GM13977 (cell line): ENCODE measurements at regions not wholly inside any gene's neighbourhood (a gene's known extent, or its start where the extent isn't known, plus 50 kb on each side); places are given as distances from the start of the nearest gene placed in this dataset.
"Not testable (repeated sequence)": the region's sequence is repeated elsewhere in the genome, so short reads cannot be mapped to it uniquely, and the experiment has no call there.

Source experiments
- DNase-seq: peaks from one replicate; pipeline ENCODE4 v3.0.0; 2012; ENCODE audit warnings: low spot score
- in situ Hi-C: fragments of 300-500 bp; cut with MboI; formaldehyde crosslinking; loops from one replicate; pipeline ENCODE4 v1.12.0; 2022; ENCODE audit warnings: low sequenced_read_pairs, low pct_unique_long_range_greater_than_20kb, mixed read lengths, inconsistent platforms; ENCODE audit not compliant: unreplicated experiment
- TF ChIP-seq, protein P1 (sequence below): IDR thresholded peaks from 2 replicates; pipeline ENCODE4 v1.5.1; 2012; ENCODE audit warnings: mild to moderate bottlenecking, control low read depth; ENCODE audit not compliant: insufficient read depth; ENCODE audit errors: extremely low read depth, missing control alignments

DNA sequence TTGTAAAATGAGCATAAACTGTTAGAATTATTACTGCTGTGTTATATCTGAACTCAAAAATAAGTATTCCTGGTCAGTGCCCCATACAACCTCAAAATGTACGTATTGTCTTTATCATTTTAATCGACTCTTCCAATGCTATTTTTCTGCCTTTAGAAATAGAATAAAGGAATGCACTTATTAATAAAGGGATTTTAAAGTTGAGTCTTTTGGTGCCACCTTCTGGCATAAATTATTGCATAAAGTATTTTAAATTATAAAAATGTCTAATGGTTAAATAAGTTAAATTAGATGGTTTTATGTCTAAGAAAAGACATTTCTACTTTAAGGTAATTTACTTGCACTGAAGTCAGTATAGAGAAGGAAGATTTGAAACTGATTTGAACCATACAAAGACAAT lies 424.0 kb upstream of the NDST4 start:
- TF ChIP-seq, protein P1, sequence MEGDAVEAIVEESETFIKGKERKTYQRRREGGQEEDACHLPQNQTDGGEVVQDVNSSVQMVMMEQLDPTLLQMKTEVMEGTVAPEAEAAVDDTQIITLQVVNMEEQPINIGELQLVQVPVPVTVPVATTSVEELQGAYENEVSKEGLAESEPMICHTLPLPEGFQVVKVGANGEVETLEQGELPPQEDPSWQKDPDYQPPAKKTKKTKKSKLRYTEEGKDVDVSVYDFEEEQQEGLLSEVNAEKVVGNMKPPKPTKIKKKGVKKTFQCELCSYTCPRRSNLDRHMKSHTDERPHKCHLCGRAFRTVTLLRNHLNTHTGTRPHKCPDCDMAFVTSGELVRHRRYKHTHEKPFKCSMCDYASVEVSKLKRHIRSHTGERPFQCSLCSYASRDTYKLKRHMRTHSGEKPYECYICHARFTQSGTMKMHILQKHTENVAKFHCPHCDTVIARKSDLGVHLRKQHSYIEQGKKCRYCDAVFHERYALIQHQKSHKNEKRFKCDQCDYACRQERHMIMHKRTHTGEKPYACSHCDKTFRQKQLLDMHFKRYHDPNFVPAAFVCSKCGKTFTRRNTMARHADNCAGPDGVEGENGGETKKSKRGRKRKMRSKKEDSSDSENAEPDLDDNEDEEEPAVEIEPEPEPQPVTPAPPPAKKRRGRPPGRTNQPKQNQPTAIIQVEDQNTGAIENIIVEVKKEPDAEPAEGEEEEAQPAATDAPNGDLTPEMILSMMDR, result no peak
- DNase-seq, result no peak
- in situ Hi-C loops, result loop anchor here (25.0 kb wide), 1 partner anchor 300 kb away; no protein-coding TSS in a partner anchor

DNA sequence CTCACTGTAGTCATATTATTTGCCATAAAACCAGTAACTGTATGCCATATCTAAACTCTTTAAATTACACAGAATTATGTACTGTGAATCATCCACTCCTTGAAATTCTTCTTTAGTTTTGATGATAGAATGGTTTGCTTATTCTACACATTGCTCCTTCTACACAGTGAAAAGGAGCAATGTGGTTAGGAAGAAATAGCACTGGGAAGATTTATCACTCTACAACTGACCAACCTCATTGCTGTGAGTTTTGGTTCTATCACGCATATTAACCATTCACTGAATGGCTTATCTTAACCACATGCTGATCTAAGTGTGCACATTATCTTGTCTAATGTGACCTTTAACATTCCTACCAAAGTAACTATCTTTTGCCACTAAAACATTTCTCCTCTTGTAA lies 415.7 kb upstream of the NDST4 start:
- in situ Hi-C loops, result loop anchor here (25.0 kb wide), 1 partner anchor 292 kb away; no protein-coding TSS in a partner anchor
- no peak for DNase-seq
- TF ChIP-seq, protein P1, result no peak

DNA sequence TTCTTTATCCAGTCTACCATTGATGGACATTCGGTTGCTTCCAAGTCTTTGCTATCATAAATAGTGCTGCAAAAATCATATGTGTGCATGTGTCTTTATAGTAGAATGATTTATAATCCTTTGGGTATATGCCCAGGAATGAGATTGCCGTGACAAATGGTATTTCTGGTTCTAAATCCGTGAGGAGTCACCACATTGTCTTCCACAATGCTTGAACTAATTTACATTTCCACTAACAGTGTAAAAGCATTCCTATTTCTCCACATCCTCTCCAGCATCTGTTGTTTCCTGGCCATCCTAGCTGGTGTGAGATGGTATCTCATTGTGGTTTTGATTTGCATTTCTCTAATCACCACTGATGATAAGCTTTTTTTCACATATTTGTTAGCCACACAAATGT lies 406.1 kb upstream of the NDST4 start:
- DNase-seq, in situ Hi-C loops: not testable (repeated sequence)

DNA sequence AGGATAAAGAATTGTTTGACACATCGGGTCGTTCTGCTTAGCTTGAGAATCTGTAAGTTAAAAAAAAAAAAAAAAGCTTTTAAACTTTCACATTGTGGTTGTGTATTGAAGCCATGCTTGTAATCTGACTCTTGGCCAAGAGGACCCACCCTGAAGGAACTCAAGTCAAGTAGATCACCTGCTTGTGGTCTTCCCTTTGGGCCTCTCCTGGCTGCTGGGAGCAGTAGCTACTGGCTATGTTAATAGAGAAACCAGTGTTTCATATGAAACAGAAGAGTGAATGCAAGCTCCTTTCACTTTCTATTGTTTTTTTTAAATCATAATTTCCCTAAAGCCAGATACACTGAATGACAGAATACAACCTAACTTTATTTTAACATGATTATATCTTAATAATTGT lies 402.4 kb upstream of the NDST4 start:
- peak; percentile 10 for DNase-seq

DNA sequence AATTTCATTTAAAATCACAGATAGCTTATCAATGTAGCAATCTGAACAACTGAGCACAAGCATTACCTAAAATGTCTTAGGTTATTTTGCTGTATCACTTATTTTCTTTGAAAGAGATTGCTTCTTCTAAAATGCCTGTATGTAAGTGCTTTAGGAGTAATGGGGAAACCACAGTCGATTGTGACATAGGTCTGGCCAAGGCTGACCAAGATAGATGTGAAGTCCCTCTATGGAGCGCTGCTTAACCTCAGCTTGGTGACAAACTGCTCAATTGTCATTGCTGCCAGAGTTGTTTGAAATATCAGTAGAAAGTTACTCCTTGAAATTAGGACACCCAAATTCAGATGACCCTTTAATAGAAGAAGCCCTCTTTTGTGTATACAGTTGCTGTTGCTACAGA lies 401.9 kb upstream of the NDST4 start:
- in situ Hi-C loops, result no loop called here
- no peak for DNase-seq
- TF ChIP-seq, protein P1, result no peak

More for the DNA sequence above, 402.4 kb upstream of the NDST4 start:
- in situ Hi-C loops, result no loop called here
- TF ChIP-seq, protein P1, result no peak

DNA sequence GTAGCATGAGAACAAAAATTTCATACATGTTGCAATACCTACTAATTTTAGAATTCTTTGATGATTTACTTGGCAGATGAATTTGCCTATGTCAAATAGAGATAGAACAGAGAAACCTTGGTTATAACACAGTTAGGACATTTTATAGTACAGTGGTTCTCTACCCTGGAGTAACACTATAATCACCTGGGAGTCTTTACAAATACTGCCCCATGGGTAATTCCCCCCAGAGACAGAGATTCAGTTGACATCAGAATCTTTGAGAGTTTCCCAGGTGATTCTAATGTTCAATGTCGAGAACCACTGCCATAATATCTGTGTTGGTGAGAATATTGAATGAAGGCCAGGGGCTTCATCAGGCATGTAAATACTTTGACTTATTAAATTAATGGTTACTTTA lies 401.3 kb upstream of the NDST4 start:
- in situ Hi-C loops, result no loop called here
- DNase-seq, result peak; percentile 2
- TF ChIP-seq, protein P1, result no peak

DNA sequence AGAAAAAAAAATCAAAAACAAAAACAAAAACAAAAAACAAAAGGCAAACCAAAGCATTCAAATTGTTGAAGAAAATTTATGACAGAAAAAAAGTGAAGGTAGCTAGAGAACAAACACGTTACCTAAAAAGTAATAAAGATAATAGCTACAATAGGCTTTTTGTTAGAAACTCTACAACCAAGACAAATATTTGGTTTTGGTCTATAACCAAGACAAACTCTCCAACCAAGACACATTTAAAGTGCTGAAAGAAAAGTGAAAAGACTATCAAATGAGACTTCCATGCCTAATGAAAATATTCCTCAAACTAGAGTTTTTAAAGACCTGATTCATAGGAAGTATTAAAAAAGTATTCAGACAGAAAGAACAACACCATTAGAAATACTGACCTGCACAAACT lies 391.9 kb upstream of the NDST4 start:
- in situ Hi-C loops, result no loop called here
- TF ChIP-seq, protein P1, result no peak
- DNase-seq, result no peak
